Astrocyte (in vitro differentiated cells and primary cell): ENCODE measurements at regions not wholly inside any gene's neighbourhood (a gene's known extent, or its start where the extent isn't known, plus 50 kb on each side); places are given as distances from the start of the nearest gene placed in this dataset.

Experiments
- DNase-seq: peaks from one replicate; pipeline ENCODE4 v3.0.0-alpha.2; 2010; ENCODE audit warnings: low read depth
- FAIRE-seq: peaks from 2 replicates; lab custom pipeline; 2011; peaks lifted over from hg19 to GRCh38; lab: Jason Lieb, UNC
- H2AFZ ChIP-seq: 2 replicates; pipeline ENCODE4 v1.6.0; 2012; ENCODE audit warnings: low read depth, low read length, inconsistent platforms
- H3K27ac ChIP-seq: 2 replicates; pipeline ENCODE4 v1.5.1; 2011; ENCODE audit warnings: low read depth, low read length, inconsistent platforms
- H3K27me3 ChIP-seq: 2 replicates; pipeline ENCODE4 v1.6.0; 2011; ENCODE audit warnings: low read length, inconsistent platforms; ENCODE audit not compliant: insufficient read depth
- H3K36me3 ChIP-seq: 2 replicates; pipeline ENCODE4 v1.5.1; 2011; ENCODE audit warnings: low read length, inconsistent platforms; ENCODE audit not compliant: insufficient read depth
- H3K4me1 ChIP-seq: 2 replicates; pipeline ENCODE4 v1.5.1; 2011; ENCODE audit warnings: low read length, inconsistent platforms; ENCODE audit not compliant: insufficient read depth
- H3K4me2 ChIP-seq: 2 replicates; pipeline ENCODE4 v1.6.0; 2012; ENCODE audit warnings: low read length, inconsistent platforms
- H3K4me3 ChIP-seq: 2 replicates; pipeline ENCODE4 v1.5.1; 2011; ENCODE audit warnings: low read depth, mild to moderate bottlenecking, low read length, inconsistent platforms; ENCODE audit not compliant: insufficient read depth
- H3K79me2 ChIP-seq: 2 replicates; pipeline ENCODE4 v1.6.0; 2012; ENCODE audit warnings: mild to moderate bottlenecking, low read length, inconsistent platforms; ENCODE audit not compliant: insufficient read depth
- H3K9ac ChIP-seq: 2 replicates; pipeline ENCODE4 v1.6.0; 2012; ENCODE audit warnings: mild to moderate bottlenecking, low read length, inconsistent platforms
- H3K9me3 ChIP-seq: 2 replicates; pipeline ENCODE4 v1.5.1; 2012; ENCODE audit warnings: low read depth, mild to moderate bottlenecking, low read length, inconsistent platforms; ENCODE audit not compliant: insufficient read depth
- H4K20me1 ChIP-seq: 2 replicates; pipeline ENCODE4 v1.6.0; 2012; ENCODE audit warnings: low read length, inconsistent platforms; ENCODE audit not compliant: insufficient read depth
- H3K27ac Mint-ChIP-seq: one replicate; pipeline ENCODE4 v1.8.0; 2021; ENCODE audit warnings: mild to moderate bottlenecking, mixed read lengths; ENCODE audit not compliant: unreplicated experiment
- H3K27me3 Mint-ChIP-seq: one replicate; pipeline ENCODE4 v1.8.0; 2021; ENCODE audit warnings: low read depth, mixed read lengths; ENCODE audit not compliant: unreplicated experiment
- H3K36me3 Mint-ChIP-seq: one replicate; pipeline ENCODE4 v1.8.0; 2021; ENCODE audit warnings: low read depth, mixed read lengths; ENCODE audit not compliant: unreplicated experiment
- H3K4me1 Mint-ChIP-seq: one replicate; pipeline ENCODE4 v1.8.0; 2021; ENCODE audit warnings: low read depth, mixed read lengths; ENCODE audit not compliant: unreplicated experiment
- H3K4me3 Mint-ChIP-seq: one replicate; pipeline ENCODE4 v1.8.0; 2021; ENCODE audit warnings: mild to moderate bottlenecking, moderate library complexity, mixed read lengths; ENCODE audit not compliant: unreplicated experiment
- H3K9me3 Mint-ChIP-seq: one replicate; pipeline ENCODE4 v1.8.0; 2021; ENCODE audit warnings: mild to moderate bottlenecking, mixed read lengths; ENCODE audit not compliant: unreplicated experiment
- EZH2 ChIP-seq: IDR thresholded peaks from 2 replicates; pipeline ENCODE4 v1.6.1; 2012; ENCODE audit warnings: mild to moderate bottlenecking, low read length, inconsistent platforms; ENCODE audit not compliant: insufficient read depth
- TF ChIP-seq, protein P1 (sequence below): IDR thresholded peaks from 2 replicates; pipeline ENCODE4 v1.5.1; 2011; ENCODE audit warnings: low read depth, mild to moderate bottlenecking, inconsistent platforms, low read length, moderate library complexity; ENCODE audit not compliant: insufficient read depth

DNA sequence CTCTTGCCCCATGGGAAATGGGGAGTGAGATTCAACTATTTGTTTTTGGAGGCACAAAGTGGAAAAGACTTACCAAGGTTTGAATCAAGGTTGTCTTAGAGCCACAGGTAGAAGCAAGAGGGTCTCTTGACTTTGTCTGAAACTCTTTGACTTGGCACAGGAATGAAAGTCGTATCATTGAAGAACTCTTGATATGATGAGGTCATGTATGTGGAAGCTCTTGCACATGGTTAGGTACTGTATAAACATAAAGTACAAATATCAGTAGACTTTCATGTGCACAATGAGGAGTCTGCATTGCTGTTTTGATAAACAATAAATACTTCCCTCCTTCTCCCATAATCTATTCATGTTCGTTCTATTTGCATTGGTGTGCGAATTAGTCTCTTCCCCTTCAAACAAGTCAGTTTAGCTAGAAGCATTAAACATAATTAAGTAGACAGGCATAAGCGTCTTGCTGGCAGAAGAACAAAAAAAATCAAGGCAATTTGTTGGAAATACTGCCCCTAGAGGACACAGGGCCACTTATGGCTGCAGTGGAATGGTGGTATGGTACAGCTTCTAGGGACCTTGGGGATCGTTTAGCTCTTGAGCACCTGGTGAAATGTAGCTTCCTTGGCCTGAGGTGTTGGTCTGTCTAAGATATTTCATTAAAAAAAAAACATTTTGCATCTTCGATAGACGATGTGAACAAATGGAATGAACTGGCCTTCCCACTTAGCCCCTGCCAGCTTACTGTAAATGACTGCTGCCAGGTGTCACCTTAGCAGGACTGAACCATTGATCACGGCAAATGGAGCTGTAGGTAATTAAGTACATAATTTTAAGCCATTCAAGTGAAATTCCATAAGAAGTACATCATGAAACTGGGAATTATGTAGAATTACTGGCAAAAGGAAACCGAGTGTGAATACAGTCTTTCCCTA lies 218.0 kb upstream of the GALNT2 start:
- no peak for TF ChIP-seq EZH2
- TF ChIP-seq, protein P1, sequence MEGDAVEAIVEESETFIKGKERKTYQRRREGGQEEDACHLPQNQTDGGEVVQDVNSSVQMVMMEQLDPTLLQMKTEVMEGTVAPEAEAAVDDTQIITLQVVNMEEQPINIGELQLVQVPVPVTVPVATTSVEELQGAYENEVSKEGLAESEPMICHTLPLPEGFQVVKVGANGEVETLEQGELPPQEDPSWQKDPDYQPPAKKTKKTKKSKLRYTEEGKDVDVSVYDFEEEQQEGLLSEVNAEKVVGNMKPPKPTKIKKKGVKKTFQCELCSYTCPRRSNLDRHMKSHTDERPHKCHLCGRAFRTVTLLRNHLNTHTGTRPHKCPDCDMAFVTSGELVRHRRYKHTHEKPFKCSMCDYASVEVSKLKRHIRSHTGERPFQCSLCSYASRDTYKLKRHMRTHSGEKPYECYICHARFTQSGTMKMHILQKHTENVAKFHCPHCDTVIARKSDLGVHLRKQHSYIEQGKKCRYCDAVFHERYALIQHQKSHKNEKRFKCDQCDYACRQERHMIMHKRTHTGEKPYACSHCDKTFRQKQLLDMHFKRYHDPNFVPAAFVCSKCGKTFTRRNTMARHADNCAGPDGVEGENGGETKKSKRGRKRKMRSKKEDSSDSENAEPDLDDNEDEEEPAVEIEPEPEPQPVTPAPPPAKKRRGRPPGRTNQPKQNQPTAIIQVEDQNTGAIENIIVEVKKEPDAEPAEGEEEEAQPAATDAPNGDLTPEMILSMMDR, result peak; percentile 64
- Histone ChIP-seq H3K4me3 (no peak overlapping the region), H4K20me1 (no peaks in the 10 kb centered on the region), H3K27me3 (peaks cover 3% of the 10 kb centered on the region), H3K4me1 (no peaks in the 10 kb centered on the region), H3K79me2 (no peaks in the 10 kb centered on the region), H3K9me3 (no peaks in the 10 kb centered on the region), H3K4me2 (no peak overlapping the region), H3K9ac (no peak overlapping the region), H3K36me3 (no peaks in the 10 kb centered on the region), H2AFZ (no peak overlapping the region), H3K27ac (no peak overlapping the region)
- DNase-seq (no peak), FAIRE-seq (no peak)
- Mint-ChIP-seq H3K27ac (no peak overlapping the region), H3K27me3 (peaks cover 29% of the 10 kb centered on the region), H3K9me3 (no peaks in the 10 kb centered on the region), H3K36me3 (no peaks in the 10 kb centered on the region), H3K4me1 (no peaks in the 10 kb centered on the region), H3K4me3 (no peak overlapping the region)

DNA sequence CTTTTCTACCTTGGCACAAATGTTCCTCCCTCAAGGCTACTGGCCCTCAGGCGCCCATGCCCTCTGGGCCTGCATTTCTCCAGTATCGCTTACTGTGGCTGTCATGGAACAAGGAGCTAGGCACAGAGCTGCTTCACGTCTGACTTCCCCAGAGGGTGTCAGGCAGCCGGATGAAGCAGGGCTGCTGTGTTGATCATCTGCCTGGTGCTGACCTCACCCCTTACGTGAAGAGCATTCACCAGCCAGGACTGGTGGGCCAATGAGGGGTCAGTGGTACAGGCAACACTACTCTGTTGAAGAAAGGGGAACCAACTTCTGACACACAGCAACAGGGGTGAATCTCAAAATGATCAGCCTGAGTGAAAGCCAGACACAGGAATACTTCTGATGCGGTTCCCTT lies 215.5 kb upstream of the GALNT2 start:
- peaks cover 5% of the 10 kb centered on the region for H3K4me1 Mint-ChIP-seq
- DNase-seq (no peak), FAIRE-seq (no peak)
- Histone ChIP-seq H3K9me3 (no peaks in the 10 kb centered on the region), H3K27ac (no peak overlapping the region), H4K20me1 (no peaks in the 10 kb centered on the region), H3K4me2 (no peak overlapping the region), H3K36me3 (no peaks in the 10 kb centered on the region), H3K79me2 (no peaks in the 10 kb centered on the region), H3K9ac (no peak overlapping the region), H3K27me3 (peaks cover 3% of the 10 kb centered on the region), H2AFZ (no peak overlapping the region), H3K4me3 (no peak overlapping the region), H3K4me1 (no peaks in the 10 kb centered on the region)
- no peak overlapping the region for H3K4me3 Mint-ChIP-seq
- no peaks in the 10 kb centered on the region for H3K36me3 Mint-ChIP-seq
- H3K27me3 Mint-ChIP-seq, result peaks cover 35% of the 10 kb centered on the region
- H3K27ac Mint-ChIP-seq, result no peak overlapping the region
- no peak for TF ChIP-seq EZH2
- TF ChIP-seq, protein P1, result no peak
- H3K9me3 Mint-ChIP-seq, result no peaks in the 10 kb centered on the region

DNA sequence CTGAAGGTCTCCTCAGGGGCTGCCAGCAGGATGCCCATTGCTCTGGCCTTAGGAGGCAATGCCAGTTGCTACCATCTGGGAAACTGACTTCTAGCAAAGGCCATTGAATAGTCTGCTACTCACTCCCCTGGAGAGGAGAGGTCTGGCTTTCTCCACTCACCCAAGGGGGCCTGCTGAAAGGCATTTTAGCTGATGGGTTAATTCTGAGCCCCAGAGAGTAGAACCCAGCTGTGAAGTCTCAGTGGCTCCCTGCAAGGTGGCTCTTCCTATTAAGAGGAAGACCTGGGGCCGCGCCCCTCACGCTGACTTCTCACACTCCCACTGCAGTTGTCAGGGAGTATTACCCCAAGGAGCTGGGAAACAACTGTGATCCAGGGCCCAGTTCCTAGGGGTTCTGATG lies 213.3 kb upstream of the GALNT2 start:
- Histone ChIP-seq H3K36me3 (no peaks in the 10 kb centered on the region), H3K9me3 (no peaks in the 10 kb centered on the region), H2AFZ (no peak overlapping the region), H3K4me1 (peaks cover 3% of the 10 kb centered on the region), H3K27ac (no peak overlapping the region), H3K9ac (no peak overlapping the region), H3K4me3 (no peak overlapping the region), H4K20me1 (no peaks in the 10 kb centered on the region), H3K27me3 (peaks cover 3% of the 10 kb centered on the region), H3K79me2 (no peaks in the 10 kb centered on the region), H3K4me2 (no peak overlapping the region)
- Mint-ChIP-seq H3K9me3 (no peaks in the 10 kb centered on the region), H3K27me3 (peaks cover 28% of the 10 kb centered on the region), H3K4me1 (peaks cover 14% of the 10 kb centered on the region), H3K36me3 (no peaks in the 10 kb centered on the region), H3K27ac (no peak overlapping the region), H3K4me3 (no peak overlapping the region)
- TF ChIP-seq, protein P1, result no peak
- TF ChIP-seq EZH2, result no peak
- DNase-seq (no peak), FAIRE-seq (no peak)
